Heart left ventricle (tissue), 13 donors: ENCODE measurements at regions not wholly inside any gene's neighbourhood (a gene's known extent, or its start where the extent isn't known, plus 50 kb on each side); places are given as distances from the start of the nearest gene placed in this dataset.

Experiments used
- POLR2A ChIP-seq, 2 donors: fragments of 450-650 bp; IDR thresholded peaks; one replicate each; pipeline ENCODE4 v1.6.1; 2017; ENCODE audit warnings: antibody characterized with exemption in 2 of 2, mild to moderate bottlenecking in 2 of 2, moderate library complexity in 2 of 2
- TF ChIP-seq, protein P1 (sequence below), 12 donors: fragments of 200-600 bp; sonication (generic) in 4 of 12; IDR thresholded peaks; one replicate each; pipeline versions ENCODE4 v1.5.0 to v1.8.0; 2018 to 2022; ENCODE audit warnings: antibody characterized with exemption in 12 of 12, mild to moderate bottlenecking in 5 of 12
- donor health status: ischemic (EF 13 %, LVEDD 7.1; RV severe dilation, severe dysfunction).
- donor health status: DM: no; HTN: yes; CAD: no.
- donor health status: DM: no; HTN: no; CAD: no.
- donor health status: ischemic (EF 25% LVEDD 6.9; RV normal size, moderate dysfunction).
- donor health status: ischemic (EF 25% LVEDD 5.7; RV mildly dilated, moderate dysfunction).
- donor health status: ischemic (EF 35%, LVEDD 5.7; RV mildly dilated, moderate dysfunction).
- donor health status: nonischemic (EF 11% LVEDD 7.7; RV severe dilation, severe dysfunction).
- donor health status: DM: yes; HTN: yes; CAD: no.
- donor health status: PGD.
- donor health status: ischemic (EF 29% LVEDD 5.4; RV normal size, mild dysfunction).
- donor health status: nonischemic (EF 23%, LVEDD 6.1; RV moderate dilation, normal function).

DNA sequence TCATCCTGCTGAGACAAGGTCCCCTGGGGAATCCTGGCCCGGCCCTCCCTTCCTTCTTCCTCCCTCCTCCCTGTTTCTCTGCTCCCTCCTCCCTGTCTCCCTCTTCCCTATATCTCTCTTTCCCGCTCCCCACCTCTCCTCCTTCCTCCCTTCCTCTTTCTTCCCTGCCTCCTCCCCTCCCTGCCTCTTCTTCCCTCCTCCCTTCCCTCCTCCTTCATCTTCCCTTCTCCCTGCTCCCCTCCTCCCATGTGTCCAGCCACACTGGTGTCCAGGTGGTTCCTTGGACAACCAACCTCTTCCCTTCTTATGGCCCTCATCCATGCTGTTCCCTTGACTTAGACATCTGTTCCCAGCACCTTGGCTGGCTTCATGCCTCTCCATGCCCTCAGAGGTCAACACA is 258.1 kb downstream of the MN1 start:
- TF ChIP-seq POLR2A (IDR thresholded peaks at IDR 0.05) = no peak
- TF ChIP-seq, protein P1, sequence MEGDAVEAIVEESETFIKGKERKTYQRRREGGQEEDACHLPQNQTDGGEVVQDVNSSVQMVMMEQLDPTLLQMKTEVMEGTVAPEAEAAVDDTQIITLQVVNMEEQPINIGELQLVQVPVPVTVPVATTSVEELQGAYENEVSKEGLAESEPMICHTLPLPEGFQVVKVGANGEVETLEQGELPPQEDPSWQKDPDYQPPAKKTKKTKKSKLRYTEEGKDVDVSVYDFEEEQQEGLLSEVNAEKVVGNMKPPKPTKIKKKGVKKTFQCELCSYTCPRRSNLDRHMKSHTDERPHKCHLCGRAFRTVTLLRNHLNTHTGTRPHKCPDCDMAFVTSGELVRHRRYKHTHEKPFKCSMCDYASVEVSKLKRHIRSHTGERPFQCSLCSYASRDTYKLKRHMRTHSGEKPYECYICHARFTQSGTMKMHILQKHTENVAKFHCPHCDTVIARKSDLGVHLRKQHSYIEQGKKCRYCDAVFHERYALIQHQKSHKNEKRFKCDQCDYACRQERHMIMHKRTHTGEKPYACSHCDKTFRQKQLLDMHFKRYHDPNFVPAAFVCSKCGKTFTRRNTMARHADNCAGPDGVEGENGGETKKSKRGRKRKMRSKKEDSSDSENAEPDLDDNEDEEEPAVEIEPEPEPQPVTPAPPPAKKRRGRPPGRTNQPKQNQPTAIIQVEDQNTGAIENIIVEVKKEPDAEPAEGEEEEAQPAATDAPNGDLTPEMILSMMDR (IDR thresholded peaks at IDR 0.05) = no peak
